Prostate gland (tissue), 2 donors: ENCODE measurements at regions not wholly inside any gene's neighbourhood (a gene's known extent, or its start where the extent isn't known, plus 50 kb on each side); places are given as distances from the start of the nearest gene placed in this dataset.

Experiments used
- DNase-seq: peaks from one replicate; pipeline ENCODE4 v3.0.0-alpha.2; 2019; ENCODE audit warnings: low spot score
- H3K27ac ChIP-seq, 2 donors: fragments of 200-600 bp; sonication (generic); 2 replicates each; pipeline ENCODE4 v1.5.1; 2017 to 2019
- H3K27me3 ChIP-seq: fragments of 200-600 bp; sonication (generic); replicated peaks from 2 replicates; pipeline ENCODE4 v1.5.1; 2019; ENCODE audit not compliant: insufficient read depth
- H3K36me3 ChIP-seq, 2 donors: fragments of 200-600 bp; sonication (generic); 1 replicate in 1 of 2; 2 replicates in 1 of 2; pipeline versions ENCODE4 v1.5.1 to v1.8.1; 2017 to 2019
- H3K4me1 ChIP-seq: fragments of 200-600 bp; sonication (generic); replicated peaks from 2 replicates; pipeline ENCODE4 v1.5.1; 2019
- H3K4me3 ChIP-seq, 2 donors: fragments of 200-600 bp; sonication (generic); 2 replicates each; pipeline ENCODE4 v1.5.1; 2017 to 2019
- H3K9me3 ChIP-seq: fragments of 200-600 bp; sonication (generic); 2 replicates; pipeline ENCODE4 v1.5.1; 2017
- POLR2A ChIP-seq: fragments of 450-650 bp; IDR thresholded peaks from one replicate; pipeline ENCODE4 v1.6.1; 2016; ENCODE audit warnings: antibody characterized with exemption, mild to moderate bottlenecking
- POLR2AphosphoS5 ChIP-seq: sonication (generic); formaldehyde crosslinking; IDR thresholded peaks from one replicate; pipeline ENCODE4 v1.6.1; 2017; ENCODE audit warnings: antibody characterized with exemption
- WGBS: methylation state at CpG from one replicate; pipeline ENCODE4 v1.1.5; 2018; 5-methylcytosine and 5-hydroxymethylcytosine counted together
- intact Hi-C: fragments of 100-400 bp; cut with DNase I; formaldehyde crosslinking; loops from one replicate; pipeline ENCODE4 v1.14.2; 2022
- TF ChIP-seq, protein P1 (sequence below), 4 experiments: fragments of 200-600 bp in 2 of 4; fragments of 450-650 bp in 2 of 4; sonication (generic) in 2 of 4; IDR thresholded peaks; 1 replicate in 3 of 4; 2 replicates in 1 of 4; pipeline ENCODE4 v1.5.1; 2016 to 2019; ENCODE audit warnings: antibody characterized with exemption in 4 of 4, mild to moderate bottlenecking in 2 of 4, moderate library complexity in 2 of 4

GRCh38 chr16:74101379-74102137 lies 195.1 kb upstream of the PSMD7 start:
- DNase-seq: no peak
- Histone ChIP-seq H3K27ac (no peak overlapping the region), H3K9me3 (no peaks in the 10 kb centered on the region), H3K4me3 (no peak overlapping the region), H3K27me3 (no peaks in the 10 kb centered on the region), H3K4me1 (no peaks in the 10 kb centered on the region), H3K36me3 (no peaks in the 10 kb centered on the region)
- no peak for TF ChIP-seq POLR2A
- TF ChIP-seq, protein P1, sequence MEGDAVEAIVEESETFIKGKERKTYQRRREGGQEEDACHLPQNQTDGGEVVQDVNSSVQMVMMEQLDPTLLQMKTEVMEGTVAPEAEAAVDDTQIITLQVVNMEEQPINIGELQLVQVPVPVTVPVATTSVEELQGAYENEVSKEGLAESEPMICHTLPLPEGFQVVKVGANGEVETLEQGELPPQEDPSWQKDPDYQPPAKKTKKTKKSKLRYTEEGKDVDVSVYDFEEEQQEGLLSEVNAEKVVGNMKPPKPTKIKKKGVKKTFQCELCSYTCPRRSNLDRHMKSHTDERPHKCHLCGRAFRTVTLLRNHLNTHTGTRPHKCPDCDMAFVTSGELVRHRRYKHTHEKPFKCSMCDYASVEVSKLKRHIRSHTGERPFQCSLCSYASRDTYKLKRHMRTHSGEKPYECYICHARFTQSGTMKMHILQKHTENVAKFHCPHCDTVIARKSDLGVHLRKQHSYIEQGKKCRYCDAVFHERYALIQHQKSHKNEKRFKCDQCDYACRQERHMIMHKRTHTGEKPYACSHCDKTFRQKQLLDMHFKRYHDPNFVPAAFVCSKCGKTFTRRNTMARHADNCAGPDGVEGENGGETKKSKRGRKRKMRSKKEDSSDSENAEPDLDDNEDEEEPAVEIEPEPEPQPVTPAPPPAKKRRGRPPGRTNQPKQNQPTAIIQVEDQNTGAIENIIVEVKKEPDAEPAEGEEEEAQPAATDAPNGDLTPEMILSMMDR (IDR thresholded peaks at IDR 0.05): no peak
- TF ChIP-seq POLR2AphosphoS5: no peak
- WGBS: 24% methylated on average over 1 of the region's 1 CpG
- intact Hi-C loops: no loop called here

DNA sequence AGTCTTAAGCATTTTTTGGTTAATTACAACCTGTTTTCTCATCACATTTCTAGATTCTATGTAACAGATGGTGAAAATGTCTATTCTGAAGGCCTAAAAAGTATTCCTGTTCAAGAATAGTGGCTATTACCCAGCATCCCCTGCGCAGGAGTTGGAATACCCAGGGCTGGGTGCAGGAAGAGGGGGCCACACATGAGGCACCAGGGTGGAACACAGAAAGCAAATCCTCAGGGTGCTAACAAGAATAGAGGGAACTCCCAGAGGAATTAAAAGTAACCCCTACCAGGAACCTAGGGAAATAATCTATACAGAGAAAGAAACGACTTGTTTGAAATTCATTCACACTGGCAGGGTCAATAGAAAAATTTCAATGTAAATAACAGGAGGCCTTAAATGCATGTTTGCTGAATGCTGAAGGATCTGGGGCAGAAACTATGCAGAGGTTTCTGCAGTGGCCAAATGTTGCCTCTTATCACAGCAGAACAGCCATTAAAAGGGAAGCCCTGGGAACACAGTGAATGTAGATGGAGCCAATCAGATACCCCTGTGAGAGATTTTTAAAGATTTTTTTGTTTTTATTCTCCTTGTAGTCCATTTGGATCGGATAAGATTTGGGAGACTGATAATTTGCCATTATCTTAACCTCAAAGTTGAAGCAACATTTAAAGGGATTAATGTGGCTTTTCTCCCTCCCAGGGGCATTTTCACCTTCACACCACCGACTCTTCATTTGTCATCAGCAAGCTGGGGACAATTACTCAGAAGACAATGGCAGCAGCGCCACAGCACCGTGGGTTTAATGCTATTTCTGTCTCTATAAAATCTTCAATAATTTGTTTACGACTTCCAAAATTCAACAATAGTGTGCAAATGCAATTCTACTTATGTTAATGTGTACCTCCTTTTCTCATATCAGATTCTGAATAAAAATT lies 196.0 kb upstream of the PSMD7 start:
- no peak for DNase-seq
- TF ChIP-seq, protein P1 (IDR thresholded peaks at IDR 0.05): no peak
- TF ChIP-seq POLR2A (no peak), POLR2AphosphoS5 (no peak)

DNA sequence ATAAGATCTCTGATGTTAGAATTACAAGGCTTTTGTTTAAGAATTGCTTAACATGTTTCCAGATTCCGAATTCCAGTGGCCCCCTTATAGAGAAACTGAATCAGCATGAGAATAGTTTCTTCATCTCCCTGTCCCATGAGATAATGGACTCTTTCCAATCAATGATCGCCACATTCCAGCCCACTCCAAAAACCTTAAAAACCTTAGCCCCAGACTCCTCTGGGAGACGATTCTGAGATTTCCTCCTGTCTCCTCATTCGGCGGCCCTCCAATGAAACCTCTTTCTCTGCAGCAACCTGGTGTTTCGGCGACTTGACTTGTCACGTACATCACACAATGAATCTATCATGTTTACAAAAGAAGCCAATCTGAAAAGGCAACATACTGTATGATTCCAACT lies 197.1 kb upstream of the PSMD7 start:
- H3K36me3 ChIP-seq: no peaks in the 10 kb centered on the region
- TF ChIP-seq, protein P1 (IDR thresholded peaks at IDR 0.05): no peak
- no peak for TF ChIP-seq POLR2AphosphoS5
- TF ChIP-seq POLR2A: no peak
- H3K4me1 ChIP-seq: no peaks in the 10 kb centered on the region
- no peaks in the 10 kb centered on the region for H3K9me3 ChIP-seq
- no peak for DNase-seq
- no peaks in the 10 kb centered on the region for H3K27me3 ChIP-seq
- intact Hi-C loops: no loop called here
- H3K27ac ChIP-seq: no peak overlapping the region
- WGBS: 85% methylated on average over 8 of the region's 8 CpGs
- no peak overlapping the region for H3K4me3 ChIP-seq

More for the DNA sequence above, 196.0 kb upstream of the PSMD7 start:
- H3K9me3 ChIP-seq: no peaks in the 10 kb centered on the region
- 27% methylated on average over 7 of the region's 7 CpGs for WGBS
- H3K27me3 ChIP-seq: no peaks in the 10 kb centered on the region
- intact Hi-C loops: no loop called here
- no peaks in the 10 kb centered on the region for H3K36me3 ChIP-seq
- H3K4me1 ChIP-seq: no peaks in the 10 kb centered on the region
- H3K4me3 ChIP-seq: no peak overlapping the region
- no peak overlapping the region for H3K27ac ChIP-seq

DNA sequence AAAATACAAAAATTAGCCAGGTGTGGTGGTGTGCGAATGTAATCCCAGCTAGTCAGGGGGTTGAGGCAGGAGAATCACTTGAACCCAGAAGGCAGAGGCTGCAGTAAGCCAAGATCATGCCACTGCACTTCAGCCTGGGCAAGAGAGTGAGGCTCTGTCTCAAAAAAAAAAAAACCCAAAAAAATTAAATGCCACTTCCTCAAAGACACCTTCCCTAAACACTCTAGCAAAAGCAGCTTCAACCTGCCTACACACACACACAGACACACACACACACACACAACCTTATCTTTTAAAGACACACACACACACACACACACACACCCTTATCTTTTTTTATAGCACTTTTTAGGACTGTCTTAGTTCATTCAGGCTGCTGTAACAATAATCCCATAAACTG lies 201.7 kb upstream of the PSMD7 start:
- H3K4me3 ChIP-seq: no peak overlapping the region
- no peak overlapping the region for H3K27ac ChIP-seq
- H3K9me3 ChIP-seq: no peaks in the 10 kb centered on the region
- no peaks in the 10 kb centered on the region for H3K4me1 ChIP-seq
- no peaks in the 10 kb centered on the region for H3K36me3 ChIP-seq
- WGBS: 95% methylated on average over 1 of the region's 1 CpG
- DNase-seq: no peak
- no peaks in the 10 kb centered on the region for H3K27me3 ChIP-seq
- TF ChIP-seq POLR2A (no peak), POLR2AphosphoS5 (no peak)
- TF ChIP-seq, protein P1 (IDR thresholded peaks at IDR 0.05): no peak
- intact Hi-C loops: no loop called here
